ENCODE measurements at regions not wholly inside any gene's neighbourhood (a gene's known extent, or its start where the extent isn't known, plus 50 kb on each side); places are given as distances from the start of the nearest gene placed in this dataset.
"Not testable (repeated sequence)": the region's sequence is repeated elsewhere in the genome, so short reads cannot be mapped to it uniquely, and the experiment has no call there.

- DNase-seq (no peak), ATAC-seq (ENCODE audit: low FRiP score in 2 of 2) (no peak)
- no peaks in the 10 kb centered on the region for H3K27me3 ChIP-seq
- TF ChIP-seq POLR2A (IDR thresholded peaks at IDR 0.05) (no peak), EP300 (IDR thresholded peaks at IDR 0.05) (no peak), POLR2AphosphoS5 (IDR thresholded peaks at IDR 0.05) (no peak)
- TF ChIP-seq, protein P1, sequence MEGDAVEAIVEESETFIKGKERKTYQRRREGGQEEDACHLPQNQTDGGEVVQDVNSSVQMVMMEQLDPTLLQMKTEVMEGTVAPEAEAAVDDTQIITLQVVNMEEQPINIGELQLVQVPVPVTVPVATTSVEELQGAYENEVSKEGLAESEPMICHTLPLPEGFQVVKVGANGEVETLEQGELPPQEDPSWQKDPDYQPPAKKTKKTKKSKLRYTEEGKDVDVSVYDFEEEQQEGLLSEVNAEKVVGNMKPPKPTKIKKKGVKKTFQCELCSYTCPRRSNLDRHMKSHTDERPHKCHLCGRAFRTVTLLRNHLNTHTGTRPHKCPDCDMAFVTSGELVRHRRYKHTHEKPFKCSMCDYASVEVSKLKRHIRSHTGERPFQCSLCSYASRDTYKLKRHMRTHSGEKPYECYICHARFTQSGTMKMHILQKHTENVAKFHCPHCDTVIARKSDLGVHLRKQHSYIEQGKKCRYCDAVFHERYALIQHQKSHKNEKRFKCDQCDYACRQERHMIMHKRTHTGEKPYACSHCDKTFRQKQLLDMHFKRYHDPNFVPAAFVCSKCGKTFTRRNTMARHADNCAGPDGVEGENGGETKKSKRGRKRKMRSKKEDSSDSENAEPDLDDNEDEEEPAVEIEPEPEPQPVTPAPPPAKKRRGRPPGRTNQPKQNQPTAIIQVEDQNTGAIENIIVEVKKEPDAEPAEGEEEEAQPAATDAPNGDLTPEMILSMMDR (IDR thresholded peaks at IDR 0.05) = no peak
- no peaks in the 10 kb centered on the region for H3K36me3 ChIP-seq
- no peaks in the 10 kb centered on the region for H3K4me1 ChIP-seq
- no peak overlapping the region for H3K4me3 ChIP-seq
- H3K9me3 ChIP-seq = no peaks in the 10 kb centered on the region
- H3K27ac ChIP-seq = no peak overlapping the region
Measured at GRCh38 chr12:87405918-87406317, 623.3 kb downstream of the C12orf50 start.

DNA sequence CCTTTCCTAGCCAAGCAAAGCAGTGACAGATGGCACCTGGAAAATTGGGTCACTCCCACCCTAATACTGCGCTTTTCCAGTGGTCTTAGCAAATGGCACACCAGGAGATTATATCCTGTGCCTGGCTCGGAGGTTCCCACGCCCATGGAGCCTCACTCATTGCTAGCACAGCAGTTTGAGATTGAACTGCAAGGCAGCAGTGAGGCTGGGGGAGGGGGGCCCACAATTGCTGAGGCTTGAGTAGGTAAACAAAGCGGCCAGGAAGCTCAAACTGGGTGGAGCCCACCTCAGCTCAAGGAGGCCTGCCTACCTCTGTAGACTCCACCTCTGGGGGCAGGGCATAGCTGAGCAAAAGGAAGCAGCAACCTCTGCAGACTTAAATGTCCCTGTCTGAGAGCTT lies 635.0 kb downstream of the C12orf50 start:
- H3K27ac ChIP-seq; H3K36me3 ChIP-seq; H3K4me3 ChIP-seq; H3K4me1 ChIP-seq; H3K27me3 ChIP-seq; ATAC-seq (ENCODE audit: low FRiP score in 2 of 2); H3K9me3 ChIP-seq; DNase-seq: not testable (repeated sequence)
- WGBS, 2 donors = 74 to 89% methylated on average over 3 to 4 of the region's 4 CpGs

DNA sequence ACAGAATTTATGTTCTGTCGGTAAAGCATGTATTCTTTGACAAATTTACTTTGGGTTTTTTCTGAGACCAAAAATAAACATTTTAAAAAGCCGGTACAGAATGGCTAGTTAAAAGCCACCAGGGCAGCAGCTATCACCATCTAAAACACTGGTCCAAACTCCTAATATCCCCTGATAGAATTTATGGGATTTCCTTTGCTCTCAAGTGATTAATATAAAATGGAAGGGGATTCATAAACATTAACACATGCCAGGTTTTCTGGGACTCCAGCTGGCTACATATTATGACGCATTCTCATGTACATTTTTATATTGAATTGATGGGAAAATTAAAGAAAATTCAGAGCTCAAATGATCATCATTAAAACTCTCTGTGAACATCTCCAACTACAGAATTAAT lies 640.8 kb downstream of the C12orf50 start:
- no peak overlapping the region for H3K27ac ChIP-seq
- no peak overlapping the region for H3K4me3 ChIP-seq
- 53 to 64% methylated on average over 3 of the region's 3 CpGs for WGBS, 2 donors
- H3K4me1 ChIP-seq = no peaks in the 10 kb centered on the region
- no peak for TF ChIP-seq POLR2AphosphoS5 (IDR thresholded peaks at IDR 0.05)
- no peak for TF ChIP-seq EP300 (IDR thresholded peaks at IDR 0.05)
- no peak for TF ChIP-seq POLR2A (IDR thresholded peaks at IDR 0.05)
- TF ChIP-seq, protein P1 (IDR thresholded peaks at IDR 0.05) = no peak
- ATAC-seq (ENCODE audit: low FRiP score in 2 of 2) (no peak), DNase-seq (no peak)
- H3K27me3 ChIP-seq = no peaks in the 10 kb centered on the region
- no peaks in the 10 kb centered on the region for H3K36me3 ChIP-seq
- no peaks in the 10 kb centered on the region for H3K9me3 ChIP-seq

DNA sequence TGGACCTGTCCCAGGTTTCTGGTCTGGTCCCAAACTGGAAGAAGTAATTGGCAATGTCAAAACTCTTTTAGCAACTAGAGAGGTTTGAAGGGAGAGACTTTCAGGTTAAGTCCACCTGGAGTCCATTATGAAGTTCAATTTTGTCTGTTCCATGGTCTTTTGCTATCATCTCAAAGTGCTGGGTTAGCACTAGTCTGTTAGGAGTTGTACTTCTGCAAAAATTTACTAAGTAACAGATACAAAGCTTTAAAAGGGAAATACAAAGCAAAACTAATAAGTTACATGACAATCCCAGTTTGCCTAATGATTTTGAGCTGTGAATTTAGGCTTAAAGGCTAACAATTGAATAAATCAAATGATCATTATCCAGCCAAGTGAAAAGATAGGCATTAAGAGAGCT lies 643.9 kb downstream of the C12orf50 start:
- Histone ChIP-seq H3K4me1 (no peaks in the 10 kb centered on the region), H3K27me3 (no peaks in the 10 kb centered on the region), H3K27ac (no peak overlapping the region), H3K4me3 (no peak overlapping the region), H3K36me3 (no peaks in the 10 kb centered on the region), H3K9me3 (no peaks in the 10 kb centered on the region)
- TF ChIP-seq, protein P1 (IDR thresholded peaks at IDR 0.05) = no peak
- TF ChIP-seq EP300 (IDR thresholded peaks at IDR 0.05) (no peak), POLR2AphosphoS5 (IDR thresholded peaks at IDR 0.05) (no peak), POLR2A (IDR thresholded peaks at IDR 0.05) (no peak)
- DNase-seq (no peak), ATAC-seq (ENCODE audit: low FRiP score in 2 of 2) (no peak)

- ATAC-seq (ENCODE audit: low FRiP score in 2 of 2) = no peak
- TF ChIP-seq POLR2AphosphoS5 (IDR thresholded peaks at IDR 0.05) (no peak), POLR2A (IDR thresholded peaks at IDR 0.05) (no peak), EP300 (IDR thresholded peaks at IDR 0.05) (no peak)
- TF ChIP-seq, protein P1 (IDR thresholded peaks at IDR 0.05) = no peak
- WGBS, 2 donors = 63 to 70% methylated on average over 3 of the region's 3 CpGs
- no peak for DNase-seq
- Histone ChIP-seq H3K9me3 (no peaks in the 10 kb centered on the region), H3K4me1 (no peaks in the 10 kb centered on the region), H3K27me3 (no peaks in the 10 kb centered on the region), H3K27ac (no peak overlapping the region), H3K36me3 (no peaks in the 10 kb centered on the region), H3K4me3 (no peak overlapping the region)
Measured at GRCh38 chr12:87384226-87384625, 645.0 kb downstream of the C12orf50 start.

Measured in upper lobe of left lung (tissue), 6 donors.